ENCODE measurements at regions not wholly inside any gene's neighbourhood (a gene's known extent, or its start where the extent isn't known, plus 50 kb on each side); places are given as distances from the start of the nearest gene placed in this dataset.

- H3K36me3 ChIP-seq (ENCODE audit: low read depth) = no peaks in the 10 kb centered on the region
- H3K9me2 ChIP-seq (ENCODE audit: insufficient read depth) = no peaks in the 10 kb centered on the region
- CTCF ChIA-PET = no interaction called here
- H3K4me1 ChIP-seq (replicated peaks; ENCODE audit: insufficient read depth) = no peaks in the 10 kb centered on the region
- H3K4me2 ChIP-seq = no peak overlapping the region
- no peaks in the 10 kb centered on the region for H3K27me3 ChIP-seq (ENCODE audit: insufficient read depth, low read depth)
- POLR2A ChIA-PET (ENCODE audit: unreplicated experiment) = no interaction called here
- H3F3A ChIP-seq (ENCODE audit: insufficient read depth, low read depth) = no peaks in the 10 kb centered on the region
- no peak overlapping the region for H3K4me3 ChIP-seq
- intact Hi-C loops (cut with micrococcal nuclease; ENCODE audit: unreplicated experiment) = no loop called here
- H3K9me3 ChIP-seq (ENCODE audit: insufficient read depth, low read depth) = no peaks in the 10 kb centered on the region
- TF ChIP-seq, protein P1, sequence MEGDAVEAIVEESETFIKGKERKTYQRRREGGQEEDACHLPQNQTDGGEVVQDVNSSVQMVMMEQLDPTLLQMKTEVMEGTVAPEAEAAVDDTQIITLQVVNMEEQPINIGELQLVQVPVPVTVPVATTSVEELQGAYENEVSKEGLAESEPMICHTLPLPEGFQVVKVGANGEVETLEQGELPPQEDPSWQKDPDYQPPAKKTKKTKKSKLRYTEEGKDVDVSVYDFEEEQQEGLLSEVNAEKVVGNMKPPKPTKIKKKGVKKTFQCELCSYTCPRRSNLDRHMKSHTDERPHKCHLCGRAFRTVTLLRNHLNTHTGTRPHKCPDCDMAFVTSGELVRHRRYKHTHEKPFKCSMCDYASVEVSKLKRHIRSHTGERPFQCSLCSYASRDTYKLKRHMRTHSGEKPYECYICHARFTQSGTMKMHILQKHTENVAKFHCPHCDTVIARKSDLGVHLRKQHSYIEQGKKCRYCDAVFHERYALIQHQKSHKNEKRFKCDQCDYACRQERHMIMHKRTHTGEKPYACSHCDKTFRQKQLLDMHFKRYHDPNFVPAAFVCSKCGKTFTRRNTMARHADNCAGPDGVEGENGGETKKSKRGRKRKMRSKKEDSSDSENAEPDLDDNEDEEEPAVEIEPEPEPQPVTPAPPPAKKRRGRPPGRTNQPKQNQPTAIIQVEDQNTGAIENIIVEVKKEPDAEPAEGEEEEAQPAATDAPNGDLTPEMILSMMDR (conservative IDR thresholded peaks at IDR 0.05) = no peak
- no peak for TF ChIP-seq EZH2 (IDR thresholded peaks at IDR 0.05; ENCODE audit: low read depth)
- H3K79me2 ChIP-seq (ENCODE audit: low read depth) = no peaks in the 10 kb centered on the region
- no peak overlapping the region for H3K27ac ChIP-seq
- H4K20me1 ChIP-seq (ENCODE audit: insufficient read depth) = no peaks in the 10 kb centered on the region
- no peak overlapping the region for H2AFZ ChIP-seq
- no TSS peak for BruUV-seq (replicated peaks)
- no peak for DNase-seq
Observed at GRCh38 chr1:105934806-105935205, 1121.7 kb upstream of the PRMT6 start.

DNA sequence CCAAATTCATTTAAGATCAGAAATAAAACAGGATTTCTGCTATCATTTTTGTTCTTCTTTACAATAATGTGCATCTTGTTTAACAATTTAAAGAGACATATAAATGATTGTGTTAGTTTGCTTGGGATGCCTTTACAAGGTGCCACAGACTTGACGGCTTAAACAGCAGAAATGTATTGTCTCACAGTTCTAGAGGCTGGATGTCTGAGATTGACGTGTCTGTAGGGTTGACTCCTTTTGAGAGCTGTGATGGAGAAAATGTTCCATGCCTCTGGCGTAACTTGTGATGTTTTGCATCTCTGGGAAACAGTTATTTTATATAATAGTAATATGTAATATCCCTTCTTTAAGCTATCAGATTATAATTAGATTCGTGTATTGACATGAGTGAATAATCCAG lies 1091.6 kb upstream of the PRMT6 start:
- CTCF ChIA-PET = no interaction called here
- Histone ChIP-seq H2AFZ (no peak overlapping the region), H3K4me2 (no peak overlapping the region), H3K9me2 (ENCODE audit: insufficient read depth) (peaks cover 4% of the 10 kb centered on the region; the same call in 1 of the 2 replicates), H3K9me3 (ENCODE audit: insufficient read depth, low read depth) (no peaks in the 10 kb centered on the region), H3K27ac (no peak overlapping the region), H4K20me1 (ENCODE audit: insufficient read depth) (no peaks in the 10 kb centered on the region), H3K4me1 (replicated peaks; ENCODE audit: insufficient read depth) (no peaks in the 10 kb centered on the region), H3K4me3 (no peak overlapping the region), H3K27me3 (ENCODE audit: insufficient read depth, low read depth) (no peaks in the 10 kb centered on the region), H3K79me2 (ENCODE audit: low read depth) (no peaks in the 10 kb centered on the region), H3K36me3 (ENCODE audit: low read depth) (no peaks in the 10 kb centered on the region), H3F3A (ENCODE audit: insufficient read depth, low read depth) (no peaks in the 10 kb centered on the region)
- TF ChIP-seq, protein P1 (conservative IDR thresholded peaks at IDR 0.05) = no peak
- no peak for TF ChIP-seq EZH2 (IDR thresholded peaks at IDR 0.05; ENCODE audit: low read depth)
- POLR2A ChIA-PET (ENCODE audit: unreplicated experiment) = no interaction called here
- no TSS peak for BruUV-seq (replicated peaks)
- DNase-seq = peak in 1 of 2 experiments; percentile 11
- intact Hi-C loops (cut with micrococcal nuclease; ENCODE audit: unreplicated experiment) = no loop called here

DNA sequence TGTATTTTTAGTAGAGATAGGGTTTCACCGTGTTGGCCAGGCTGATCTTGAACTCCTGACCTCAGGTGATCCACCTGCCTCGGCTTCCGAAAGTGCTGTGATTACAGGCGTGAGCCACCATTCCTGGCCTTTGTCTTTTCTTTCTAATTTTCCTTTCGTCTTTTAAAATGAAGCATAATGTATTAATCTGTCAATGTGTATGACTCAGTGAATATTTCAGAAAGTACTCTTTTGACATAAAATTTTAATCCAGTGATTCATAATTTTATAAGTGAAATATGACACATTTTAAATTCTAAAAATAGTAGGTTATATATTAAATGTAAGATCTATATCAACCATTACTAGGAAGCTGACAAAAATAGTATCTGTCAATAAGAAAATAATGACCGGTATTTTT lies 1059.0 kb upstream of the PRMT6 start:
- intact Hi-C loops (cut with micrococcal nuclease; ENCODE audit: unreplicated experiment) = no loop called here
- TF ChIP-seq, protein P1 (conservative IDR thresholded peaks at IDR 0.05) = no peak
- TF ChIP-seq EZH2 (IDR thresholded peaks at IDR 0.05; ENCODE audit: low read depth) = no peak
- no peaks in the 10 kb centered on the region for H3K4me1 ChIP-seq (replicated peaks; ENCODE audit: insufficient read depth)
- ChIA-PET POLR2A (ENCODE audit: unreplicated experiment) (no interaction called here), CTCF (no interaction called here)
- no peaks in the 10 kb centered on the region for H3F3A ChIP-seq (ENCODE audit: insufficient read depth, low read depth)
- no peak for DNase-seq
- H3K4me3 ChIP-seq = no peak overlapping the region
- H3K9me3 ChIP-seq (ENCODE audit: insufficient read depth, low read depth) = no peaks in the 10 kb centered on the region
- no peaks in the 10 kb centered on the region for H3K9me2 ChIP-seq (ENCODE audit: insufficient read depth)
- no TSS peak for BruUV-seq (replicated peaks)
- H3K79me2 ChIP-seq (ENCODE audit: low read depth) = no peaks in the 10 kb centered on the region
- H3K27me3 ChIP-seq (ENCODE audit: insufficient read depth, low read depth) = no peaks in the 10 kb centered on the region
- H3K27ac ChIP-seq = no peak overlapping the region
- H3K4me2 ChIP-seq = no peak overlapping the region
- H3K36me3 ChIP-seq (ENCODE audit: low read depth) = no peaks in the 10 kb centered on the region
- no peaks in the 10 kb centered on the region for H4K20me1 ChIP-seq (ENCODE audit: insufficient read depth)
- no peak overlapping the region for H2AFZ ChIP-seq

Data from PC-9 (cell line).